Fibroblast of mammary gland (primary cell): ENCODE measurements at regions not wholly inside any gene's neighbourhood (a gene's known extent, or its start where the extent isn't known, plus 50 kb on each side); places are given as distances from the start of the nearest gene placed in this dataset.

Experiments
- DNase-seq: peaks from one replicate; pipeline ENCODE4 v3.0.0-alpha.2; 2010; ENCODE audit warnings: low read depth
- H3K4me3 ChIP-seq: 2 replicates; pipeline ENCODE4 v1.5.1; 2011; ENCODE audit warnings: low read depth, mild to moderate bottlenecking, low read length, moderate library complexity; ENCODE audit not compliant: control insufficient read depth
- CTCF ChIP-seq: conservative IDR thresholded peaks from 2 replicates; pipeline ENCODE4 v1.5.1; 2011; ENCODE audit warnings: low read depth, low read length, inconsistent platforms; ENCODE audit not compliant: control insufficient read depth, insufficient read depth

- DNase-seq, result peak; percentile 60
- no peak overlapping the region for H3K4me3 ChIP-seq
- no peak for TF ChIP-seq CTCF
These were observed 63.8 kb upstream of the RXFP2 start for GRCh38 chr13:31675440-31675953.

GRCh38 chr13:31681133-31681532 is 58.2 kb upstream of the RXFP2 start:
- H3K4me3 ChIP-seq, result no peak overlapping the region
- no peak for TF ChIP-seq CTCF
- no peak for DNase-seq

GRCh38 chr13:31684466-31684865 is 54.9 kb upstream of the RXFP2 start:
- no peak for TF ChIP-seq CTCF
- no peak for DNase-seq
- no peak overlapping the region for H3K4me3 ChIP-seq

- no peak overlapping the region for H3K4me3 ChIP-seq
- TF ChIP-seq CTCF, result no peak
- peak; percentile 12 for DNase-seq
These were observed 52.5 kb upstream of the RXFP2 start for GRCh38 chr13:31686670-31687425.
